ENCODE measurements at regions not wholly inside any gene's neighbourhood (a gene's known extent, or its start where the extent isn't known, plus 50 kb on each side); places are given as distances from the start of the nearest gene placed in this dataset.

DNA sequence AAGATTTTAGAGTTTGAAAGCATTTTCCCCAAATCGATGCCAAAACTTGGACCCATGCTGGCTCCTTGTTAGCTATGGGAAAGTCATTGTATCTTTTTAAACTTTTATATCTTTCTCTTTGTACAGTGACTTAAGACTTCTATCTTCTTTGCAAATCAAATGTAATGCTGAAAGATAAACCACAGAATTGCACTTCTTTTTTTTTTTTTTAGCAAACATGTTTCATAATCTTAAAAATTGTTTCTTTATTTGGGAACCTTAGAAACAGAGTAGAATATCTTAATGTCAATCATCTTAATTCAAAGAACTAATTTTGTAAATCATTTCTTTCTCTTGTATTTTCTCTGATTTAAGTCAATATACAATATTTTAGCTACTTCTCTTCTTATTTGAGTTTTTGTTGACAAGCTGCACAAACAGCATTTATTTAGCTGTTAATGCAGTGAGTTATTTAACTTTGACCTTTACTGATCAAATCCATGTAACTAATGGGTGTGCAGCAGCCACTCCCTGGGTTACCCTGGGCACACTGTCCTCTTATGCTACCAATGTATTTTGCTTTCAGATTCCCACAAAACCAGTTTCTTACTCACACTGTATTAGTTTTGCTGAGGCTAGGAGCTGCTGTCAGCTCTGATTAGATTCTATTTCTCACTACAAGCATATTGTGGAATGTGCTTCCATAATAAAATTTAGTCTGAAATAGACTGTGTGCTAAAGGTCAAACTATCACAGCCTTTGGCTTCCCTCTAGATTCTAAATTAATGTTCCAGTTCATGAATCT is 279.6 kb downstream of the ADGB start:
- TF ChIP-seq, protein P1, sequence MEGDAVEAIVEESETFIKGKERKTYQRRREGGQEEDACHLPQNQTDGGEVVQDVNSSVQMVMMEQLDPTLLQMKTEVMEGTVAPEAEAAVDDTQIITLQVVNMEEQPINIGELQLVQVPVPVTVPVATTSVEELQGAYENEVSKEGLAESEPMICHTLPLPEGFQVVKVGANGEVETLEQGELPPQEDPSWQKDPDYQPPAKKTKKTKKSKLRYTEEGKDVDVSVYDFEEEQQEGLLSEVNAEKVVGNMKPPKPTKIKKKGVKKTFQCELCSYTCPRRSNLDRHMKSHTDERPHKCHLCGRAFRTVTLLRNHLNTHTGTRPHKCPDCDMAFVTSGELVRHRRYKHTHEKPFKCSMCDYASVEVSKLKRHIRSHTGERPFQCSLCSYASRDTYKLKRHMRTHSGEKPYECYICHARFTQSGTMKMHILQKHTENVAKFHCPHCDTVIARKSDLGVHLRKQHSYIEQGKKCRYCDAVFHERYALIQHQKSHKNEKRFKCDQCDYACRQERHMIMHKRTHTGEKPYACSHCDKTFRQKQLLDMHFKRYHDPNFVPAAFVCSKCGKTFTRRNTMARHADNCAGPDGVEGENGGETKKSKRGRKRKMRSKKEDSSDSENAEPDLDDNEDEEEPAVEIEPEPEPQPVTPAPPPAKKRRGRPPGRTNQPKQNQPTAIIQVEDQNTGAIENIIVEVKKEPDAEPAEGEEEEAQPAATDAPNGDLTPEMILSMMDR (conservative IDR thresholded peaks at IDR 0.05; ENCODE audit: low read length): no peak
- no peak for TF ChIP-seq EZH2phosphoT487 (IDR thresholded peaks at IDR 0.05; ENCODE audit: borderline replicate concordance, low read depth, low read length)
